Body of pancreas (tissue), 4 donors: ENCODE measurements at regions not wholly inside any gene's neighbourhood (a gene's known extent, or its start where the extent isn't known, plus 50 kb on each side); places are given as distances from the start of the nearest gene placed in this dataset.

Experiments
- CTCF ChIP-seq, 7 experiments: fragments of 450-650 bp in 4 of 7; fragments of 200-600 bp in 3 of 7; sonication (generic) in 3 of 7; IDR thresholded peaks; one replicate each; pipeline ENCODE4 v1.5.1; 2016 to 2019; ENCODE audit warnings: antibody characterized with exemption in 7 of 7
- POLR2A ChIP-seq, 3 donors: fragments of 450-650 bp; IDR thresholded peaks; one replicate each; pipeline ENCODE4 v1.6.1; 2016; ENCODE audit warnings: antibody characterized with exemption in 3 of 3, mild to moderate bottlenecking in 2 of 3

- no peak for TF ChIP-seq CTCF (IDR thresholded peaks at IDR 0.05)
- TF ChIP-seq POLR2A (IDR thresholded peaks at IDR 0.05): no peak
Measured at GRCh38 chr14:101184104-101184455, 280.6 kb upstream of the RTL1 start.
